Limb (tissue), 2 donors: ENCODE measurements at regions not wholly inside any gene's neighbourhood (a gene's known extent, or its start where the extent isn't known, plus 50 kb on each side); places are given as distances from the start of the nearest gene placed in this dataset.
"Not testable (repeated sequence)": the region's sequence is repeated elsewhere in the genome, so short reads cannot be mapped to it uniquely, and the experiment has no call there.

ENCODE experiments used
- DNase-seq, 2 donors: peaks; one replicate each; pipeline ENCODE4 v3.0.0-alpha.2; 2016; ENCODE audit errors: extremely low spot score in 2 of 2

GRCh38 chr4:187478292-187479140 lies 517.1 kb upstream of the ZFP42 start:
- peak; percentile 61 to 67 for DNase-seq

GRCh38 chr4:187479511-187479910 lies 516.1 kb upstream of the ZFP42 start:
- DNase-seq, result no peak

- DNase-seq, result no peak
Observed at GRCh38 chr4:187480146-187481145, 515.1 kb upstream of the ZFP42 start.

GRCh38 chr4:187484186-187484585 lies 511.4 kb upstream of the ZFP42 start:
- no peak for DNase-seq

- no peak for DNase-seq
Observed at GRCh38 chr4:187485676-187486075, 509.9 kb upstream of the ZFP42 start.

GRCh38 chr4:187491286-187491685 lies 504.3 kb upstream of the ZFP42 start:
- peak; percentile 34 to 72 for DNase-seq

GRCh38 chr4:187491959-187492358 lies 503.6 kb upstream of the ZFP42 start:
- peak in 1 of 2 donors; percentile 32 for DNase-seq

- DNase-seq, result no peak
Observed at GRCh38 chr4:187493661-187494060, 501.9 kb upstream of the ZFP42 start.

GRCh38 chr4:187499956-187500355 lies 495.6 kb upstream of the ZFP42 start:
- DNase-seq, result no peak

GRCh38 chr4:187500796-187501195 lies 494.8 kb upstream of the ZFP42 start:
- peak in 1 of 2 donors; percentile 26 for DNase-seq

- no peak for DNase-seq
Observed at GRCh38 chr4:187501731-187502130, 493.8 kb upstream of the ZFP42 start.

GRCh38 chr4:187504974-187505797 lies 490.4 kb upstream of the ZFP42 start:
- no peak for DNase-seq

GRCh38 chr4:187505798-187506141 lies 489.8 kb upstream of the ZFP42 start:
- not testable (repeated sequence) for DNase-seq

- DNase-seq, result no peak
Observed at GRCh38 chr4:187516224-187516623, 479.3 kb upstream of the ZFP42 start.

- no peak for DNase-seq
Observed at GRCh38 chr4:187541666-187542065, 453.9 kb upstream of the ZFP42 start.

- no peak for DNase-seq
Observed at GRCh38 chr4:187544461-187545053, 451.0 kb upstream of the ZFP42 start.

GRCh38 chr4:187547316-187547715 lies 448.3 kb upstream of the ZFP42 start:
- peak in 1 of 2 donors; percentile 62 for DNase-seq

- no peak for DNase-seq
Observed at GRCh38 chr4:187550256-187550950, 445.2 kb upstream of the ZFP42 start.

GRCh38 chr4:187552781-187553180 lies 442.8 kb upstream of the ZFP42 start:
- no peak for DNase-seq

- DNase-seq, result no peak
Observed at GRCh38 chr4:187555174-187555573, 440.4 kb upstream of the ZFP42 start.
